ENCODE measurements at regions not wholly inside any gene's neighbourhood (a gene's known extent, or its start where the extent isn't known, plus 50 kb on each side); places are given as distances from the start of the nearest gene placed in this dataset.
A peak's percentile ranks its signal among the peaks of the same experiment; 100 is the strongest.

GRCh38 chr14:101665478-101666078 is 95.9 kb upstream of the PPP2R5C start:
- no peak for TF ChIP-seq GATA3 (IDR thresholded peaks at IDR 0.05; ENCODE audit: low read depth, low read length)
- TF ChIP-seq GATA2 (IDR thresholded peaks at IDR 0.05; ENCODE audit: low read depth, low read length), result peak; percentile 36; the same call in 1 of the 2 replicates
